ENCODE measurements at regions not wholly inside any gene's neighbourhood (a gene's known extent, or its start where the extent isn't known, plus 50 kb on each side); places are given as distances from the start of the nearest gene placed in this dataset.

DNA sequence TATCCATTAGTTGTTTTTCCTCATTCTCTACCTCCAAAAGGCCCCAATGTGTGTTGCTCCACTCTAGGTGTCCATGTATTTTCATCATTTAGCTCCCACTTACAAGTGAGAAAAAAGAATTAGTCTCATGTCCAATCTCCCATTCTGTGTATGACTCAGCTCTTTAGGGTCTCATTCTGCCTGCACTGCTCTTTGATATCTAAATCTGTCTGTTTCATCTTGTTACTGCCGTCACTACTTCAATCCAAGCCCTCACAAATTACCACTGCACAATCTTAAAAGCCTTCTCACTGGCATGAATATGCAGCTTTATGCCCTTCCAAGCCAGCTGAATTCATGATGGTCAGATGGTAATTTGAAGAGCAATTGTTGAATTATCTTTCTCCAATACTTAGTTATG lies 480.5 kb downstream of the TRIB2 start:
- H2AFZ ChIP-seq: no peak overlapping the region
- H3K4me1 ChIP-seq: no peaks in the 10 kb centered on the region
- H3K36me3 ChIP-seq (ENCODE audit: control insufficient read depth, insufficient read depth, low read length): no peaks in the 10 kb centered on the region
- H3K9ac ChIP-seq: no peak overlapping the region
- TF ChIP-seq, protein P1, sequence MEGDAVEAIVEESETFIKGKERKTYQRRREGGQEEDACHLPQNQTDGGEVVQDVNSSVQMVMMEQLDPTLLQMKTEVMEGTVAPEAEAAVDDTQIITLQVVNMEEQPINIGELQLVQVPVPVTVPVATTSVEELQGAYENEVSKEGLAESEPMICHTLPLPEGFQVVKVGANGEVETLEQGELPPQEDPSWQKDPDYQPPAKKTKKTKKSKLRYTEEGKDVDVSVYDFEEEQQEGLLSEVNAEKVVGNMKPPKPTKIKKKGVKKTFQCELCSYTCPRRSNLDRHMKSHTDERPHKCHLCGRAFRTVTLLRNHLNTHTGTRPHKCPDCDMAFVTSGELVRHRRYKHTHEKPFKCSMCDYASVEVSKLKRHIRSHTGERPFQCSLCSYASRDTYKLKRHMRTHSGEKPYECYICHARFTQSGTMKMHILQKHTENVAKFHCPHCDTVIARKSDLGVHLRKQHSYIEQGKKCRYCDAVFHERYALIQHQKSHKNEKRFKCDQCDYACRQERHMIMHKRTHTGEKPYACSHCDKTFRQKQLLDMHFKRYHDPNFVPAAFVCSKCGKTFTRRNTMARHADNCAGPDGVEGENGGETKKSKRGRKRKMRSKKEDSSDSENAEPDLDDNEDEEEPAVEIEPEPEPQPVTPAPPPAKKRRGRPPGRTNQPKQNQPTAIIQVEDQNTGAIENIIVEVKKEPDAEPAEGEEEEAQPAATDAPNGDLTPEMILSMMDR (IDR thresholded peaks at IDR 0.05): no peak
- H3K27me3 ChIP-seq (ENCODE audit: control insufficient read depth, insufficient read depth, low read length): no peaks in the 10 kb centered on the region
- no peak overlapping the region for H3K4me2 ChIP-seq (ENCODE audit: low read length)
- H3K27ac ChIP-seq: no peak overlapping the region
- no peaks in the 10 kb centered on the region for H3K9me3 ChIP-seq (ENCODE audit: control insufficient read depth, low read length)
- H3K79me2 ChIP-seq: no peaks in the 10 kb centered on the region
- no peak overlapping the region for H3K4me3 ChIP-seq (ENCODE audit: low read depth, low read length)

DNA sequence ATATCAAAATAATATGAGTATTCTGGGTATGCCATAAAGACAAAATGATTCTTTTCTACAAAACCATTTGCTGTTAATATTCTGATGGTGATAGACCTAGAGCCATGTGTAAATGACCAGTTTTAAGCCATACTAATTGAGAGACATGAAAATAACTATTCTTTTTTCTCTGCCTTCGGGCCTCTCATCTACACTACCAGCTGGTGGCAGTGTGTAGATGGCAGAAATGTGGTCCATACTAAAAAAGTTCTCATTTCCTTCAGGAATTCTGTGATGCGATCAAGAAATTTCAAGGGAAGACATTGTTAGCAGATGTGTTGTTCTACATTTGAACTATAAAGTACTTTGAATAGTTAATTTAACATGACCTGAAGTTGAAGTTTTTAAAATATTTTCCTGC lies 485.2 kb downstream of the TRIB2 start:
- no peaks in the 10 kb centered on the region for H3K36me3 ChIP-seq (ENCODE audit: control insufficient read depth, insufficient read depth, low read length)
- no peak overlapping the region for H2AFZ ChIP-seq
- TF ChIP-seq, protein P1 (IDR thresholded peaks at IDR 0.05): peak; percentile 54
- no peaks in the 10 kb centered on the region for H3K27me3 ChIP-seq (ENCODE audit: control insufficient read depth, insufficient read depth, low read length)
- no peaks in the 10 kb centered on the region for H3K4me1 ChIP-seq
- H3K9me3 ChIP-seq (ENCODE audit: control insufficient read depth, low read length): no peaks in the 10 kb centered on the region
- H3K4me3 ChIP-seq (ENCODE audit: low read depth, low read length): no peak overlapping the region
- H3K79me2 ChIP-seq: no peaks in the 10 kb centered on the region
- H3K9ac ChIP-seq: no peak overlapping the region
- no peak overlapping the region for H3K27ac ChIP-seq
- no peak overlapping the region for H3K4me2 ChIP-seq (ENCODE audit: low read length)

DNA sequence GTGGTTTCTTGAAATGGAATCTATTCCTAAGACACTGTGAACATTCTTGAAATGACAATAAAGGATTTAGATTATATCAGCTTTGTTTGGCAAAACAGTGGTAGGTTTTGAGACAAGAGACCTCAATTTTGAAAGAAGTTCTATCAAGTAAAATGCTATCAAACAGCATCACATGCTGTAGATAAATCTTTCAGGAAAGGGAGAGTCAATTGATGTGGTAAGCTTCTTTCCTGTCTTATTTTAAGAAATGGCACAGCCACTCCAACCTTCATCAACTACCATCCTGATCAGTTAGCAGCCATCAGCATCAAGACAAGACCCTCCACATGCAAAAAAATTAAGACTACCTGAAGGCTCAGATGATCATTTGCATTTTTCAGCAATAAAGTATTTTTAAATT lies 495.4 kb downstream of the TRIB2 start:
- TF ChIP-seq, protein P1 (IDR thresholded peaks at IDR 0.05): no peak
- Histone ChIP-seq H3K27ac (no peak overlapping the region), H3K27me3 (ENCODE audit: control insufficient read depth, insufficient read depth, low read length) (no peaks in the 10 kb centered on the region)

DNA sequence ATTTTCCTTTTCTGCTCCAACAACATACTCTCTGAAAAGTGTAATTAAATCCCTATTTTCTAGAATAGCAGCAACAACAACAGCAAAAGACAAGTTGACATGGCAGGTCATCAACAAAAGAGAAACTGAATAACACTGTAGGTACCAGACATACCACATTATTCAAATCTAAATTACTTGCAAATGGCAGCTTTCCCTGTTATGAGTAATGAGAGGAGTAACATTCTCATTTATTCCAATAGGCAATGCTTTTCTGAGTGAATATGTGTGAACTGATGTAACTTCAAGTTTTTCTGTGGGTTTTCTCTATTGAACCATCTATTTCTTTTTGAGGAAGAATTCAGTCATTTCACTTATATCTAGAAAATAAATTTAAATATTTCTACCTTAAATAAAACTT lies 501.5 kb downstream of the TRIB2 start:
- Histone ChIP-seq H2AFZ (no peak overlapping the region), H3K27me3 (ENCODE audit: control insufficient read depth, insufficient read depth, low read length) (no peaks in the 10 kb centered on the region), H3K36me3 (ENCODE audit: control insufficient read depth, insufficient read depth, low read length) (no peaks in the 10 kb centered on the region), H3K4me3 (ENCODE audit: low read depth, low read length) (no peak overlapping the region), H3K27ac (no peak overlapping the region), H3K9me3 (ENCODE audit: control insufficient read depth, low read length) (no peaks in the 10 kb centered on the region), H3K4me2 (ENCODE audit: low read length) (no peak overlapping the region), H3K4me1 (no peaks in the 10 kb centered on the region), H3K9ac (no peak overlapping the region), H3K79me2 (no peaks in the 10 kb centered on the region)
- TF ChIP-seq, protein P1 (IDR thresholded peaks at IDR 0.05): no peak

More for the DNA sequence above, 495.4 kb downstream of the TRIB2 start:
- no peaks in the 10 kb centered on the region for H3K9me3 ChIP-seq (ENCODE audit: control insufficient read depth, low read length)
- no peaks in the 10 kb centered on the region for H3K4me1 ChIP-seq
- H3K36me3 ChIP-seq (ENCODE audit: control insufficient read depth, insufficient read depth, low read length): no peaks in the 10 kb centered on the region
- H3K79me2 ChIP-seq: no peaks in the 10 kb centered on the region
- H2AFZ ChIP-seq: no peak overlapping the region
- H3K9ac ChIP-seq: no peak overlapping the region
- no peak overlapping the region for H3K4me3 ChIP-seq (ENCODE audit: low read depth, low read length)
- H3K4me2 ChIP-seq (ENCODE audit: low read length): no peak overlapping the region

DNA sequence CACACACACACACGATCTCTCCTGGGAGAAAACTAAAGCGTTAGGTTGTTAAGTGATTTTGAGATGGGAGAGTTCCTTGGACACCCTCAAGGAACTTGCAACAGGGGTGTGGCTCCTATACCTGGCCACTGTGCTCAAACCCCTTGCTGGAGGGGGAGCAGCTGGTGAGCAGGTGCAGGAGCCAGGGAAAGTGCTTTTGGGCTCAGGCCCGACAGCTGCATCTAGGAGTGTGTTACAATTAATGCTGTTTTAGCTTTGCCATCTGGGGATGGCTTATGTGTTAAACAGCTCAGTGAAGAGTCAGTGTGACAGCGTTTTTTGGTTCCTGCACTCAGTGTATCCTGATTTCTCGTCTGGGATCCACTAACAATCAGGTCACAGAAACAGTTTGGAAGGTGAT lies 510.8 kb downstream of the TRIB2 start:
- no peak overlapping the region for H3K4me2 ChIP-seq (ENCODE audit: low read length)
- peak overlapping the region; percentile 68 for H2AFZ ChIP-seq
- TF ChIP-seq, protein P1 (IDR thresholded peaks at IDR 0.05): no peak
- H3K4me1 ChIP-seq: no peaks in the 10 kb centered on the region
- H3K27me3 ChIP-seq (ENCODE audit: control insufficient read depth, insufficient read depth, low read length): no peaks in the 10 kb centered on the region
- no peaks in the 10 kb centered on the region for H3K79me2 ChIP-seq
- no peaks in the 10 kb centered on the region for H3K36me3 ChIP-seq (ENCODE audit: control insufficient read depth, insufficient read depth, low read length)
- H3K9ac ChIP-seq: no peak overlapping the region
- H3K4me3 ChIP-seq (ENCODE audit: low read depth, low read length): no peak overlapping the region
- no peak overlapping the region for H3K27ac ChIP-seq
- no peaks in the 10 kb centered on the region for H3K9me3 ChIP-seq (ENCODE audit: control insufficient read depth, low read length)

Data from parathyroid adenoma (tissue), 2 donors.